Trophoblast cell (in vitro differentiated cells and primary cell): ENCODE measurements at regions not wholly inside any gene's neighbourhood (a gene's known extent, or its start where the extent isn't known, plus 50 kb on each side); places are given as distances from the start of the nearest gene placed in this dataset.

Experiments used
- DNase-seq, 2 donors: peaks; one replicate each; pipeline ENCODE4 v3.0.0-alpha.2; 2016
- H2AFZ ChIP-seq: 2 replicates; pipeline ENCODE4 v1.6.1; 2013; ENCODE audit warnings: low read length, moderate library complexity, mild to moderate bottlenecking; ENCODE audit not compliant: insufficient read depth, poor library complexity
- H2AK5ac ChIP-seq: 2 replicates; pipeline ENCODE4 v1.6.1; 2013; ENCODE audit warnings: mild to moderate bottlenecking, low read length
- H2BK120ac ChIP-seq: 2 replicates; pipeline ENCODE4 v1.6.1; 2013; ENCODE audit warnings: low read length, mild to moderate bottlenecking, moderate library complexity; ENCODE audit not compliant: insufficient read depth, poor library complexity
- H2BK12ac ChIP-seq: 2 replicates; pipeline ENCODE4 v1.6.1; 2013; ENCODE audit warnings: mild to moderate bottlenecking, low read length, moderate library complexity
- H2BK5ac ChIP-seq: 2 replicates; pipeline ENCODE4 v1.6.1; 2013; ENCODE audit warnings: low read length, low read depth, moderate library complexity, mild to moderate bottlenecking; ENCODE audit not compliant: poor library complexity
- H3K14ac ChIP-seq: 2 replicates; pipeline ENCODE4 v1.6.1; 2013; ENCODE audit warnings: mild to moderate bottlenecking, low read length
- H3K18ac ChIP-seq: 2 replicates; pipeline ENCODE4 v1.6.1; 2013; ENCODE audit warnings: mild to moderate bottlenecking, low read length
- H3K23ac ChIP-seq: 2 replicates; pipeline ENCODE4 v1.6.1; 2013; ENCODE audit warnings: low read length
- H3K27ac ChIP-seq: 2 replicates; pipeline ENCODE4 v1.5.1; 2013; ENCODE audit warnings: low read depth, mild to moderate bottlenecking, inconsistent platforms, low read length, moderate library complexity
- H3K27me3 ChIP-seq: 2 replicates; pipeline ENCODE4 v1.6.1; 2013; ENCODE audit warnings: inconsistent platforms, mild to moderate bottlenecking, low read length, moderate library complexity; ENCODE audit not compliant: insufficient read depth
- H3K36me3 ChIP-seq, 2 experiments: 1 replicate in 1 of 2; 2 replicates in 1 of 2; pipeline ENCODE4 v1.6.1; 2013; ENCODE audit warnings: low read length in 2 of 2, mild to moderate bottlenecking in 2 of 2, moderate library complexity in 1 of 2; ENCODE audit not compliant: insufficient read depth in 2 of 2, control insufficient read depth in 1 of 2
- H3K4ac ChIP-seq: 2 replicates; pipeline ENCODE4 v1.6.1; 2013; ENCODE audit warnings: low read depth, mild to moderate bottlenecking, low read length, moderate library complexity
- H3K4me1 ChIP-seq, 2 experiments: 1 replicate in 1 of 2; 2 replicates in 1 of 2; pipeline ENCODE4 v1.6.1; 2013; ENCODE audit warnings: low read length in 2 of 2, mild to moderate bottlenecking in 2 of 2, moderate library complexity in 1 of 2; ENCODE audit not compliant: insufficient read depth in 2 of 2, control insufficient read depth in 1 of 2
- H3K4me2 ChIP-seq: 2 replicates; pipeline ENCODE4 v1.6.1; 2013; ENCODE audit warnings: inconsistent platforms, mild to moderate bottlenecking, low read length, moderate library complexity
- H3K4me3 ChIP-seq: 2 replicates; pipeline ENCODE4 v1.5.1; 2013; ENCODE audit warnings: mild to moderate bottlenecking, low read depth, low read length, inconsistent platforms
- H3K79me1 ChIP-seq: one replicate; pipeline ENCODE4 v1.6.1; 2013; ENCODE audit warnings: low read length
- H3K79me2 ChIP-seq: 2 replicates; pipeline ENCODE4 v1.6.1; 2013; ENCODE audit warnings: low read length, mild to moderate bottlenecking; ENCODE audit not compliant: control insufficient read depth, insufficient read depth, poor library complexity
- H3K9ac ChIP-seq: 2 replicates; pipeline ENCODE4 v1.6.1; 2013; ENCODE audit warnings: mild to moderate bottlenecking, low read length
- H3K9me3 ChIP-seq: 2 replicates; pipeline ENCODE4 v1.6.1; 2013; ENCODE audit warnings: low read depth, mild to moderate bottlenecking, control low read depth, inconsistent platforms, low read length; ENCODE audit not compliant: insufficient read depth
- H4K12ac ChIP-seq: 2 replicates; pipeline ENCODE4 v1.6.1; 2013; ENCODE audit warnings: low read depth, mild to moderate bottlenecking, low read length, moderate library complexity
- H4K8ac ChIP-seq: 2 replicates; pipeline ENCODE4 v1.6.1; 2013; ENCODE audit warnings: low read depth, mild to moderate bottlenecking, low read length, moderate library complexity
- H4K91ac ChIP-seq: one replicate; pipeline ENCODE4 v1.6.1; 2013; ENCODE audit warnings: low read depth, mild to moderate bottlenecking, low read length, moderate library complexity
- WGBS: extraction: QIAGEN DNeasy Blood & Tissue Kit; methylation state at CpG from one replicate; pipeline ENCODE4 v1.1.7; 2013; ENCODE audit warnings: missing lambda C conversion rate; ENCODE audit not compliant: insufficient read length, insufficient coverage; ENCODE audit errors: extremely low coverage; 5-methylcytosine and 5-hydroxymethylcytosine counted together

GRCh38 chr20:39799366-39799965, 837.3 kb downstream of the DHX35 start:
- Histone ChIP-seq H3K79me1 (no peaks in the 10 kb centered on the region), H3K9ac (no peak overlapping the region), H3K27me3 (no peaks in the 10 kb centered on the region), H4K91ac (no peak overlapping the region), H2AK5ac (no peak overlapping the region), H3K4ac (no peak overlapping the region), H3K23ac (no peak overlapping the region), H3K9me3 (no peaks in the 10 kb centered on the region), H3K36me3 (no peaks in the 10 kb centered on the region), H2BK12ac (no peak overlapping the region), H3K4me2 (no peak overlapping the region), H2BK5ac (no peak overlapping the region), H2AFZ (no peak overlapping the region), H2BK120ac (no peak overlapping the region), H4K12ac (no peak overlapping the region), H3K27ac (no peak overlapping the region), H3K4me1 (no peaks in the 10 kb centered on the region), H3K79me2 (no peaks in the 10 kb centered on the region), H3K4me3 (no peak overlapping the region), H4K8ac (no peak overlapping the region), H3K18ac (no peak overlapping the region), H3K14ac (no peak overlapping the region)
- no peak for DNase-seq
- no CpG with 5 or more reads among the region's 2 CpGs for WGBS

GRCh38 chr20:39795401-39796272, 833.5 kb downstream of the DHX35 start:
- Histone ChIP-seq H3K4me1 (no peaks in the 10 kb centered on the region), H3K18ac (no peak overlapping the region), H3K9me3 (no peaks in the 10 kb centered on the region), H3K27me3 (no peaks in the 10 kb centered on the region), H3K36me3 (no peaks in the 10 kb centered on the region), H2AFZ (no peak overlapping the region), H4K12ac (no peak overlapping the region), H3K27ac (no peak overlapping the region), H3K4ac (no peak overlapping the region), H4K8ac (no peak overlapping the region), H3K9ac (no peak overlapping the region), H2BK12ac (no peak overlapping the region), H2AK5ac (no peak overlapping the region), H2BK5ac (no peak overlapping the region), H3K79me1 (no peaks in the 10 kb centered on the region), H4K91ac (no peak overlapping the region), H2BK120ac (no peak overlapping the region), H3K23ac (no peak overlapping the region), H3K4me3 (no peak overlapping the region), H3K14ac (no peak overlapping the region), H3K79me2 (no peaks in the 10 kb centered on the region), H3K4me2 (no peak overlapping the region)
- WGBS = no CpG with 5 or more reads among the region's 3 CpGs
- DNase-seq = no peak

- Histone ChIP-seq H4K8ac (no peak overlapping the region), H3K79me2 (no peaks in the 10 kb centered on the region), H3K4ac (no peak overlapping the region), H3K23ac (no peak overlapping the region), H2AFZ (no peak overlapping the region), H3K4me1 (no peaks in the 10 kb centered on the region), H3K9me3 (no peaks in the 10 kb centered on the region), H3K27ac (no peak overlapping the region), H3K36me3 (no peaks in the 10 kb centered on the region), H3K14ac (no peak overlapping the region), H4K91ac (no peak overlapping the region), H3K79me1 (no peaks in the 10 kb centered on the region), H3K27me3 (no peaks in the 10 kb centered on the region), H4K12ac (no peak overlapping the region), H2BK5ac (no peak overlapping the region), H3K9ac (no peak overlapping the region), H3K4me3 (no peak overlapping the region), H3K4me2 (no peak overlapping the region), H3K18ac (no peak overlapping the region), H2AK5ac (no peak overlapping the region), H2BK120ac (no peak overlapping the region), H2BK12ac (no peak overlapping the region)
- no peak for DNase-seq
These were observed 830.2 kb downstream of the DHX35 start for GRCh38 chr20:39792334-39792733.

GRCh38 chr20:39789411-39789810, 827.3 kb downstream of the DHX35 start:
- H4K8ac ChIP-seq = no peak overlapping the region
- H3K36me3 ChIP-seq = no peaks in the 10 kb centered on the region
- H3K4me2 ChIP-seq = no peak overlapping the region
- no peak overlapping the region for H4K12ac ChIP-seq
- no peaks in the 10 kb centered on the region for H3K9me3 ChIP-seq
- no peak overlapping the region for H2BK120ac ChIP-seq
- no peak overlapping the region for H3K27ac ChIP-seq
- H2BK12ac ChIP-seq = no peak overlapping the region
- no peaks in the 10 kb centered on the region for H3K27me3 ChIP-seq
- no peak overlapping the region for H3K14ac ChIP-seq
- no peaks in the 10 kb centered on the region for H3K79me2 ChIP-seq
- H3K23ac ChIP-seq = no peak overlapping the region
- no peak overlapping the region for H2AK5ac ChIP-seq
- no peak overlapping the region for H3K18ac ChIP-seq
- no peak overlapping the region for H3K4ac ChIP-seq
- WGBS = no CpG with 5 or more reads among the region's 3 CpGs
- H2BK5ac ChIP-seq = no peak overlapping the region
- H2AFZ ChIP-seq = no peak overlapping the region
- no peaks in the 10 kb centered on the region for H3K79me1 ChIP-seq
- no peaks in the 10 kb centered on the region for H3K4me1 ChIP-seq
- H3K4me3 ChIP-seq = no peak overlapping the region
- peak overlapping the region; percentile 63 for H3K9ac ChIP-seq
- H4K91ac ChIP-seq = no peak overlapping the region
- peak in 1 of 2 donors; percentile 1 for DNase-seq
